ENCODE measurements at regions not wholly inside any gene's neighbourhood (a gene's known extent, or its start where the extent isn't known, plus 50 kb on each side); places are given as distances from the start of the nearest gene placed in this dataset.

- TF ChIP-seq CTCF (conservative IDR thresholded peaks at IDR 0.05) = no peak
Observed at GRCh38 chr21:15422783-15423182, 307.0 kb upstream of the USP25 start.

GRCh38 chr21:15423676-15424445 is 305.9 kb upstream of the USP25 start:
- TF ChIP-seq CTCF (conservative IDR thresholded peaks at IDR 0.05) = no peak
- H3K27ac ChIP-seq = no peak overlapping the region

More at GRCh38 chr21:15422783-15423182, 307.0 kb upstream of the USP25 start:
- no peak overlapping the region for H3K27ac ChIP-seq

GRCh38 chr21:15425049-15425448 is 304.7 kb upstream of the USP25 start:
- H3K27ac ChIP-seq = peak overlapping the region; percentile 38
- TF ChIP-seq CTCF (conservative IDR thresholded peaks at IDR 0.05) = no peak

GRCh38 chr21:15430023-15430422 is 299.8 kb upstream of the USP25 start:
- TF ChIP-seq CTCF (conservative IDR thresholded peaks at IDR 0.05) = no peak
- no peak overlapping the region for H3K27ac ChIP-seq

GRCh38 chr21:15430577-15430976 is 299.2 kb upstream of the USP25 start:
- H3K27ac ChIP-seq = no peak overlapping the region
- no peak for TF ChIP-seq CTCF (conservative IDR thresholded peaks at IDR 0.05)

GRCh38 chr21:15431053-15431452 is 298.7 kb upstream of the USP25 start:
- TF ChIP-seq CTCF (conservative IDR thresholded peaks at IDR 0.05) = no peak

GRCh38 chr21:15433091-15433490 is 296.7 kb upstream of the USP25 start:
- TF ChIP-seq CTCF (conservative IDR thresholded peaks at IDR 0.05) = no peak
- H3K27ac ChIP-seq = no peak overlapping the region

More at GRCh38 chr21:15431053-15431452, 298.7 kb upstream of the USP25 start:
- H3K27ac ChIP-seq = no peak overlapping the region

Measured in VCaP (cell line).